Activated naive CD8-positive, alpha-beta T cell treated with anti-CD3 and anti-CD28 coated beads for 36 hours (primary cell): ENCODE measurements at regions not wholly inside any gene's neighbourhood (a gene's known extent, or its start where the extent isn't known, plus 50 kb on each side); places are given as distances from the start of the nearest gene placed in this dataset.
A peak's percentile ranks its signal among the peaks of the same experiment; 100 is the strongest.

ENCODE experiments used
- DNase-seq: peaks from one replicate; pipeline ENCODE4 v3.0.0; 2021
- H3K27ac Mint-ChIP-seq: one replicate; pipeline ENCODE4 v1.8.0; 2022; ENCODE audit warnings: mild to moderate bottlenecking, moderate library complexity, mixed read lengths
- H3K27me3 Mint-ChIP-seq: one replicate; pipeline ENCODE4 v1.8.0; 2022; ENCODE audit warnings: mild to moderate bottlenecking, mixed read lengths
- H3K36me3 Mint-ChIP-seq: one replicate; pipeline ENCODE4 v1.8.0; 2021; ENCODE audit warnings: mild to moderate bottlenecking, mixed read lengths
- H3K4me1 Mint-ChIP-seq: one replicate; pipeline ENCODE4 v1.8.0; 2021; ENCODE audit warnings: mixed read lengths
- H3K4me3 Mint-ChIP-seq: one replicate; pipeline ENCODE4 v1.8.0; 2022; ENCODE audit warnings: mild to moderate bottlenecking, moderate library complexity, mixed read lengths
- H3K9me3 Mint-ChIP-seq: one replicate; pipeline ENCODE4 v1.8.0; 2022; ENCODE audit warnings: mixed read lengths

DNA sequence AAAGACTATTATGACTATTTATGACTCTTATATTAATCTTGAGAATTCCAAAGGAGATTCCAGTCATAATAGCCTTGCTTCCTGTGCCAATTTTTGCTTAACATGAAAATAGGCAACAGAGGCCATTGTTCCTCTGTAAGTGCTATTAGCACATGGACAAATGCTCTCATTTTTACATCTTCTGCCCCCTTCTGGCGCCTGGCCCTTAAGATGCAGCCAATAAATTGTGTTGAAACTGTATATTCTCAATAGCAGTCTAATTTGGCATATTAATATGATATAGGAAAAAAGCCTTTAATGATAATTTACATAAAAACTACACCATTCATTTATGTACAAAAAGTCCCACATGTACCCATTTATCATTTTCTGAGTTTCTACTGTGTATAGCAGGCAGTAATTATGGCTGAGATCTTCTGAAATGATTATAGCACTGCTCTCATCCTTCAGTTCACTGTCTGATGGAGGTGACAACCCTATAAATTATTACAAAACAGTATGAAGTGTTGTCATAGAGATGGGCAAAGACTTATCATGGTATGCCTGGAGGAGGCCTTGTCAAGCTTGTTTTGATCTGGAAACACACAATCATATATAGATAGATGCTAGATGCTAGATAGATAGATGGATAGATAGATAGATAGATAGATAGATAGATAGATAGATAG lies 613.3 kb downstream of the TSN start:
- H3K27me3 Mint-ChIP-seq, result no peaks in the 10 kb centered on the region
- no peak overlapping the region for H3K4me3 Mint-ChIP-seq
- H3K27ac Mint-ChIP-seq, result no peak overlapping the region
- H3K36me3 Mint-ChIP-seq, result no peaks in the 10 kb centered on the region
- H3K4me1 Mint-ChIP-seq, result no peaks in the 10 kb centered on the region
- DNase-seq, result no peak
- peaks cover 13% of the 10 kb centered on the region for H3K9me3 Mint-ChIP-seq

DNA sequence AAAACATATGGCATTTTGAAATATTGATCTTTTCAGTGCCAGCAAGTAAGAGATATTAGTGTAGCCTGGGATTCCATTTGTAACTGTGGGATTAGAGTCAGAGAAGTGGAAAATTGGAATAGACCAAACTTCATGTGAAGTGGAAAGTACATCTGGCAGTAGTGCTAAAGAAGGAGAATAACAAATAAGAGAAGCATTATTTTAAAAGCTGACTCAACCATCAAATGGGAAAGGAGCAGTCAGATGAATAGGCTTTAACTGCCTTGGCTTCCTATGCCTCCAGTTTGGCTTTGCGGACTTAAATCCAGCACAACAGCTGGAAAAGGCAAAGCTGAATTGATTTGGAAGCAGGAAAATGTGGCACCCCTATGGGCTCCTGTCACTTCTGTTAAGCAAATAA lies 623.1 kb downstream of the TSN start:
- H3K36me3 Mint-ChIP-seq, result no peaks in the 10 kb centered on the region
- no peaks in the 10 kb centered on the region for H3K4me1 Mint-ChIP-seq
- DNase-seq, result no peak
- H3K27ac Mint-ChIP-seq, result no peak overlapping the region
- no peaks in the 10 kb centered on the region for H3K27me3 Mint-ChIP-seq
- no peak overlapping the region for H3K4me3 Mint-ChIP-seq
- peaks cover 3% of the 10 kb centered on the region for H3K9me3 Mint-ChIP-seq

- Mint-ChIP-seq H3K27me3 (no peaks in the 10 kb centered on the region), H3K4me3 (no peak overlapping the region), H3K4me1 (no peaks in the 10 kb centered on the region), H3K36me3 (no peaks in the 10 kb centered on the region), H3K27ac (no peak overlapping the region), H3K9me3 (peaks cover 6% of the 10 kb centered on the region)
- no peak for DNase-seq
Observed at GRCh38 chr2:122384768-122385333, 629.4 kb downstream of the TSN start.

DNA sequence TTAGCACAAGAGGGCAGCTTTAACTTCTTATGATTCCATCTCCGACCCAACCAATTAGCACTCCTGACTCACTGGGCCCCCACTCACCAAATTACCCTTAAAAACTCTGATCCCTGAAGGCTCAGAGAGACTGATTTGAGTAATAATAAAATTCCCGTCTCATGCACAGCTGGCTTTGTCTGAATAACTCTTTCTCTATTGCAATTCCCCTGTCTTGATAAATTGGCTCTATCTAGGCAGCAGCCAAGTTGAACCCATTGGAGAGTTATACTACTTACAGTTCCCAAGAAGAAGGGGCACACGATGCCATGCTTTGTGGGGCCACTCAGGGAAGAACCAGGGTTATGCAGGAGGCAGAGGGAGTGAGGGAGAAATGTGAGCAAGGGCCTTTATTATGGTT lies 632.8 kb downstream of the TSN start:
- no peaks in the 10 kb centered on the region for H3K36me3 Mint-ChIP-seq
- H3K9me3 Mint-ChIP-seq, result peaks cover 5% of the 10 kb centered on the region
- no peak for DNase-seq
- no peak overlapping the region for H3K27ac Mint-ChIP-seq
- H3K4me3 Mint-ChIP-seq, result no peak overlapping the region
- H3K27me3 Mint-ChIP-seq, result no peaks in the 10 kb centered on the region
- H3K4me1 Mint-ChIP-seq, result no peaks in the 10 kb centered on the region

GRCh38 chr2:122389694-122390093 lies 634.2 kb downstream of the TSN start:
- Mint-ChIP-seq H3K4me3 (no peak overlapping the region), H3K9me3 (peaks cover 5% of the 10 kb centered on the region), H3K36me3 (no peaks in the 10 kb centered on the region), H3K27me3 (no peaks in the 10 kb centered on the region), H3K4me1 (no peaks in the 10 kb centered on the region), H3K27ac (no peak overlapping the region)
- no peak for DNase-seq

GRCh38 chr2:122390406-122390805 lies 635.0 kb downstream of the TSN start:
- no peak for DNase-seq
- H3K27ac Mint-ChIP-seq, result peak overlapping the region; percentile 31
- no peak overlapping the region for H3K4me3 Mint-ChIP-seq
- H3K36me3 Mint-ChIP-seq, result no peaks in the 10 kb centered on the region
- no peaks in the 10 kb centered on the region for H3K4me1 Mint-ChIP-seq
- peaks cover 5% of the 10 kb centered on the region for H3K9me3 Mint-ChIP-seq
- H3K27me3 Mint-ChIP-seq, result no peaks in the 10 kb centered on the region

DNA sequence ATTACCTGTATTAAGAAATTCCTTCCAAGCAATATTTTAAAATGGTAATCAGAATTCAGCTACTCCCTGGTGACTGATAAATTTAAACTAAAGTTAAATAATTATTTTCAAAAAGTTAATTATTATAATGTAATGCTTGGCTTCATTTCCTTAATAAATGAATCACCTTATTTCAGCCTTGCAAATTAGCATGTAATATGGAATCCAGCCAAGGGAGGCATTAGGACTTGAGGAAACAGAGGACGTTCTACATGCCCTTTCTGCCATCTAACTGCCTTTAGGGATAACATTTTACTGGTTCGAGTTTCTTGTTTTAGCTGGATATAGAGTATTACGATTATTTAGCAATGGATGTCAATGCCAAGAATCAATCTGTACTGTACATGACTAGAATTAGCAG lies 636.3 kb downstream of the TSN start:
- H3K27me3 Mint-ChIP-seq, result no peaks in the 10 kb centered on the region
- no peak for DNase-seq

GRCh38 chr2:122395687-122396086 lies 640.2 kb downstream of the TSN start:
- Mint-ChIP-seq H3K9me3 (no peaks in the 10 kb centered on the region), H3K4me3 (no peak overlapping the region), H3K4me1 (no peaks in the 10 kb centered on the region)

More for the DNA sequence above, 636.3 kb downstream of the TSN start:
- Mint-ChIP-seq H3K4me3 (no peak overlapping the region), H3K4me1 (no peaks in the 10 kb centered on the region), H3K9me3 (peaks cover 5% of the 10 kb centered on the region), H3K27ac (no peak overlapping the region), H3K36me3 (no peaks in the 10 kb centered on the region)

GRCh38 chr2:122411231-122411630 lies 655.8 kb downstream of the TSN start:
- Mint-ChIP-seq H3K9me3 (peaks cover 3% of the 10 kb centered on the region), H3K27ac (no peak overlapping the region), H3K36me3 (no peaks in the 10 kb centered on the region), H3K4me3 (no peak overlapping the region), H3K27me3 (peaks cover 3% of the 10 kb centered on the region), H3K4me1 (no peaks in the 10 kb centered on the region)
- DNase-seq, result no peak

More at GRCh38 chr2:122395687-122396086, 640.2 kb downstream of the TSN start:
- Mint-ChIP-seq H3K36me3 (no peaks in the 10 kb centered on the region), H3K27ac (peak overlapping the region; percentile 28), H3K27me3 (no peaks in the 10 kb centered on the region)
- DNase-seq, result no peak

DNA sequence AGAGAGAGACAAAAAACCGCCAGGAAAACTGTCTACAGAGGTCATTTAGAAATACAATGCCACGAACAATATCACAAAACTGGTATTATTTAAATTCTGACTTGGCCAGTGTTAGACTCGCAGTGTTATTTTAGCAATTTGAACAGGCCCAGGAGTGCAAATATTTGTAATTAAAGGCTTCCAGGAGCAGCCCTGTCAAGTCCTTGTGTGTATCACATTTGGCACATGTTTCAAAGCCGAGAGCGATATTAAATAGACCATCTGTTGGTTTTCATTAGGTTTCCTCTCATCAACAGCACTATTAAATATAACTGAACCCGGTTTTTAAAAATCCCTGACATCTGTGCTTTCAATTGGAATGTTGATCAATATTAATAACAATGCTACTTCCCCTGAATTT lies 656.9 kb downstream of the TSN start:
- Mint-ChIP-seq H3K9me3 (peaks cover 3% of the 10 kb centered on the region), H3K27ac (no peak overlapping the region), H3K36me3 (no peaks in the 10 kb centered on the region), H3K4me1 (no peaks in the 10 kb centered on the region), H3K27me3 (peaks cover 3% of the 10 kb centered on the region), H3K4me3 (no peak overlapping the region)
- DNase-seq, result no peak

DNA sequence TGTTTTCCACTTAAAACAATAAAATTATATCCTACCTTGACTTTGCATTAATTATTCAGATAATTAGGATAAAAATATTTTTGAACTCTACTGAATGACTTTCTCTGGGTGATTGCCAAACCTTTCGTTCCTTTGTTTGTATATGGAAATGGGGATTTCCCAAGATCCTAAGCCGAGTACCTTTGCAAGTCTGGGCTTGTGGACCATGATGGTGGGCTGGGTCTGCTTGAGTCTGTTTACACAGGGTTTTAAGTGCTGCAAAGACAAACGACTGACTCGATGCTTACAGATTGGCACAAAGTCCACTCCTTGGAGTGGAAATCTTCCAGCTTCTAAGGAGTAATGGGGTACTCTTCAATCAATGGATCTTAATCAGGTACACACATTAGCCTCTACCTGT lies 659.5 kb downstream of the TSN start:
- no peak overlapping the region for H3K4me3 Mint-ChIP-seq
- DNase-seq, result no peak
- H3K9me3 Mint-ChIP-seq, result peaks cover 3% of the 10 kb centered on the region
- peaks cover 3% of the 10 kb centered on the region for H3K27me3 Mint-ChIP-seq
- no peaks in the 10 kb centered on the region for H3K36me3 Mint-ChIP-seq
- H3K27ac Mint-ChIP-seq, result no peak overlapping the region
- H3K4me1 Mint-ChIP-seq, result no peaks in the 10 kb centered on the region

DNA sequence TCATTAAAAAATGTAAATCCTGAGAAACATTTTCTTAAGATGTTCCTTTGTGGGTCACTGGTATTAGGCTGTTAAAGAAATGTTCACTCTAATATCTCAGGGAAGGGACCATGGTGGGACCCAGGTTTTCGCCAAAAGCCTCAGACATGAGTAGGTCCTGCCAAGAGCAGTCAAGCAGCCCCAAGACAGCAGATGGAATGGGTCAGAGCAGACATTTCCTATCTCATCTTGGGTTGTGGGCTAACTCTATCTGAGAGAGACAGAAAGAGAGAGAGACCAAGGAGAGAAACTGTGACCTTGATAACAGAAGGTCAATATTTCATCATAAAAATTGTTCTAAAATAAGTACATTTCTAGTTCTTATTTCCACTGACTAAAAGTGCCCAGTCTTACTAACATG lies 661.7 kb downstream of the TSN start:
- Mint-ChIP-seq H3K27ac (no peak overlapping the region), H3K36me3 (no peaks in the 10 kb centered on the region), H3K27me3 (peaks cover 1% of the 10 kb centered on the region), H3K4me3 (no peak overlapping the region), H3K4me1 (no peaks in the 10 kb centered on the region), H3K9me3 (no peaks in the 10 kb centered on the region)
- no peak for DNase-seq

GRCh38 chr2:122421775-122422174 lies 666.3 kb downstream of the TSN start:
- no peaks in the 10 kb centered on the region for H3K4me1 Mint-ChIP-seq
- no peak overlapping the region for H3K4me3 Mint-ChIP-seq
- no peaks in the 10 kb centered on the region for H3K27me3 Mint-ChIP-seq
- DNase-seq, result no peak
- H3K9me3 Mint-ChIP-seq, result no peaks in the 10 kb centered on the region
- no peak overlapping the region for H3K27ac Mint-ChIP-seq
- H3K36me3 Mint-ChIP-seq, result no peaks in the 10 kb centered on the region

DNA sequence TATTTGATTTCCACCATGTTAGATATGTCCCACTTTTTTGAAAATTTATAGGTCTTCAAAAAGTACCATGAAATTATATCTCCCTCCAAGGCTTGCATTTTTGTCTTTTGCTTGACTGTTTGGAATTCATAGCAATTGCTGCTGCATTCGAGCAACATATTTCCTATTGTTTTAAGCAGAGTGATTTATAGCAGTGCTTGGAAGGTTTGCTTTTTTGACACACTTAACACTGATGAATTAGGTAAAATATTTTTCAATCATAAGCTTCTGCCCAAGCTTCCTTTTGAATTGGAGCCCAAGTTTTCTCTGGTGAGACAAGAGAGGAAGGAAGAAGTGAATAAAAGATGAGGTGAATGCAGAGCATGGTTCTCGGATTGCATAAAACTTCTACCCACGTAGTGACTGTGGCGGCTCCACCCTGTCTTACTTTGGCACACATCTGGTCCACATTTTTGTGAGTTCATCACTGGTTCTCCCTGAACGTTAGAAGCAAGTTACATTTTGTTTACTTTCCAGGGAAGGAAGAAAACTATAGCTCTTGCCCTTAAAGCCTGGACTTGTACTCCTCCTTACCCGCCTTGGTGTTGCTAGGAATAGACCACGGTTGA lies 667.0 kb downstream of the TSN start:
- Mint-ChIP-seq H3K4me1 (no peaks in the 10 kb centered on the region), H3K27ac (no peak overlapping the region), H3K4me3 (no peak overlapping the region), H3K27me3 (no peaks in the 10 kb centered on the region), H3K9me3 (no peaks in the 10 kb centered on the region), H3K36me3 (no peaks in the 10 kb centered on the region)
- no peak for DNase-seq

- no peaks in the 10 kb centered on the region for H3K9me3 Mint-ChIP-seq
- H3K27me3 Mint-ChIP-seq, result no peaks in the 10 kb centered on the region
- no peak overlapping the region for H3K4me3 Mint-ChIP-seq
- H3K27ac Mint-ChIP-seq, result no peak overlapping the region
- H3K4me1 Mint-ChIP-seq, result no peaks in the 10 kb centered on the region
- no peaks in the 10 kb centered on the region for H3K36me3 Mint-ChIP-seq
- no peak for DNase-seq
Observed at GRCh38 chr2:122423934-122424333, 668.5 kb downstream of the TSN start.
